Bronchial epithelial cell (primary cell): ENCODE measurements at regions not wholly inside any gene's neighbourhood (a gene's known extent, or its start where the extent isn't known, plus 50 kb on each side); places are given as distances from the start of the nearest gene placed in this dataset.
"Not testable (repeated sequence)": the region's sequence is repeated elsewhere in the genome, so short reads cannot be mapped to it uniquely, and the experiment has no call there.

Experiments
- DNase-seq: peaks from one replicate; pipeline ENCODE4 v3.0.0-alpha.2; 2010; ENCODE audit warnings: low read depth
- FAIRE-seq: peaks from 2 replicates; lab custom pipeline; 2011; peaks lifted over from hg19 to GRCh38; lab: Jason Lieb, UNC
- H3K27me3 ChIP-seq: 2 replicates; pipeline ENCODE4 v1.5.1; 2011; ENCODE audit warnings: low read length; ENCODE audit not compliant: control insufficient read depth, insufficient read depth
- H3K36me3 ChIP-seq: 2 replicates; pipeline ENCODE4 v1.5.1; 2011; ENCODE audit warnings: low read length; ENCODE audit not compliant: control insufficient read depth, insufficient read depth
- H3K4me3 ChIP-seq: 2 replicates; pipeline ENCODE4 v1.5.1; 2011; ENCODE audit warnings: mild to moderate bottlenecking, low read depth, low read length, control low read depth
- TF ChIP-seq, protein P1 (sequence below): IDR thresholded peaks from 2 replicates; pipeline ENCODE4 v1.5.1; 2011; ENCODE audit warnings: mild to moderate bottlenecking, moderate library complexity, low read length, control low read depth, inconsistent platforms; ENCODE audit not compliant: insufficient read depth, severe bottlenecking

GRCh38 chr4:127311924-127312323 lies 320.8 kb upstream of the INTU start:
- TF ChIP-seq, protein P1, sequence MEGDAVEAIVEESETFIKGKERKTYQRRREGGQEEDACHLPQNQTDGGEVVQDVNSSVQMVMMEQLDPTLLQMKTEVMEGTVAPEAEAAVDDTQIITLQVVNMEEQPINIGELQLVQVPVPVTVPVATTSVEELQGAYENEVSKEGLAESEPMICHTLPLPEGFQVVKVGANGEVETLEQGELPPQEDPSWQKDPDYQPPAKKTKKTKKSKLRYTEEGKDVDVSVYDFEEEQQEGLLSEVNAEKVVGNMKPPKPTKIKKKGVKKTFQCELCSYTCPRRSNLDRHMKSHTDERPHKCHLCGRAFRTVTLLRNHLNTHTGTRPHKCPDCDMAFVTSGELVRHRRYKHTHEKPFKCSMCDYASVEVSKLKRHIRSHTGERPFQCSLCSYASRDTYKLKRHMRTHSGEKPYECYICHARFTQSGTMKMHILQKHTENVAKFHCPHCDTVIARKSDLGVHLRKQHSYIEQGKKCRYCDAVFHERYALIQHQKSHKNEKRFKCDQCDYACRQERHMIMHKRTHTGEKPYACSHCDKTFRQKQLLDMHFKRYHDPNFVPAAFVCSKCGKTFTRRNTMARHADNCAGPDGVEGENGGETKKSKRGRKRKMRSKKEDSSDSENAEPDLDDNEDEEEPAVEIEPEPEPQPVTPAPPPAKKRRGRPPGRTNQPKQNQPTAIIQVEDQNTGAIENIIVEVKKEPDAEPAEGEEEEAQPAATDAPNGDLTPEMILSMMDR, result no peak
- Histone ChIP-seq H3K27me3 (no peaks in the 10 kb centered on the region), H3K4me3 (no peak overlapping the region), H3K36me3 (no peaks in the 10 kb centered on the region)
- DNase-seq, result no peak
- no peak for FAIRE-seq

GRCh38 chr4:127313767-127314166 lies 319.0 kb upstream of the INTU start:
- FAIRE-seq (no peak), DNase-seq (no peak)
- Histone ChIP-seq H3K4me3 (no peak overlapping the region), H3K36me3 (no peaks in the 10 kb centered on the region), H3K27me3 (no peaks in the 10 kb centered on the region)
- TF ChIP-seq, protein P1, result no peak

GRCh38 chr4:127327491-127327890 lies 305.3 kb upstream of the INTU start:
- no peaks in the 10 kb centered on the region for H3K27me3 ChIP-seq
- no peak for FAIRE-seq
- DNase-seq, result no peak
- no peak overlapping the region for H3K4me3 ChIP-seq
- TF ChIP-seq, protein P1, result no peak
- H3K36me3 ChIP-seq, result no peaks in the 10 kb centered on the region

DNA sequence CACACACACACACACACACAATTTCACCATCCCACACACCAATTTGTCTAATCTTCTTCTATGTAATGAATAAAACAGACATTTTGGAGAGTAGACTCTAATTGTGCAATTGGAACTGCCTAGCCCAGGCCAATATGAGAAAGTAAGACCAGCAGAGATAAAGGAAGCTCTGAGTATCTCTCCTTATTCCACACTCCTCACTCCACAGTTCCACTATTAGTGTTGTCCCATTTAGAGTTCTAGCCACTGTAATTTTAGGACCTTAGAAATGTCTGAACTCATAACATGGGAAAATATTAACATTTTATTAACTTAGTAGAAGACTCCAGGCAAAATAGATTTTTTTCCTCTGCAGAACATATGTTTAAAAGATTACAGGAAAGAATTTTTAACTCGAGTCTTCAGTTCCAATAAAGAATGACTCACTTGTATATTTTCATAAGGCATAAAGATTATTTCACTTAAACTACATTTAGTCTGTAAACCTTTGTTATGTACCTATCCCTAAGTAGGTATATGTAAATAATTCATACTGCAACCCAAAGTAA lies 297.6 kb upstream of the INTU start:
- TF ChIP-seq, protein P1, result no peak
- Histone ChIP-seq H3K4me3 (no peak overlapping the region), H3K36me3 (no peaks in the 10 kb centered on the region), H3K27me3 (no peaks in the 10 kb centered on the region)
- FAIRE-seq (no peak), DNase-seq (no peak)

DNA sequence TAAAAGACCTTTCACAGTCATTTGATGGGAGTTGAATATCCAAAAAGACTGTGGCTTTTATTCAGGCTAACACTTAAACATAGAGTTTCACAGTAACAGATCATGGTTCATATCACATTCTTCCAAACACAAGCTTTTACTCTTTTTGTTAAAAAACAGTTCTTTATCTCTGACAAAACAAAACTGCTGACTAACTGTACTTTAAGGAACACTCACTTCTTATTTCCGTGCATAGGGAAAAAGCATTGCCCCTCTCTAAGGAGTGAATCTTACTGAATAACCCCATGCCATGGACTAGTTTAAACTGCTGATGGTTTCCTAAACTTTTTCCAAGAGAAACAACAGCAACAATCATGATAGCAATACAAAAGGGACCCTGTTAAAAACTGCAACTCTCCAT lies 297.0 kb upstream of the INTU start:
- Histone ChIP-seq H3K27me3 (no peaks in the 10 kb centered on the region), H3K36me3 (no peaks in the 10 kb centered on the region), H3K4me3 (no peak overlapping the region)
- no peak for FAIRE-seq
- DNase-seq, result no peak
- TF ChIP-seq, protein P1, result no peak

DNA sequence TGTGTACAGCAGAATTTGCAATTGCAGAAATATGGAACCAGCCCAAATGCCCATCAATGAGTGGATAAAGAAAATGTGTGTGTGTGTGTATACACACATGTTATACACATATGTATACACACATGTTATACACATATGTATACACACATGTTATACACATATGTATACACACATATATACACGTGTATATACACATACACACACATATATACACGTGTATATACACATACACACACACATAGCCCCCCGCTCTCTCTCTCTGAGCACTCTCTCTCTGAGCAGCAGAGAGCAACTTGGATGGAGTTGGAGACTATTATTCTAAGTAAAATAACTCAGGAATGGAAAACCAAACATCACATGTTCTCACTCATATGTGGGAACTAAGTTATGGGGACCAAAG lies 289.6 kb upstream of the INTU start:
- not testable (repeated sequence) for H3K4me3 ChIP-seq, DNase-seq, H3K36me3 ChIP-seq, H3K27me3 ChIP-seq, FAIRE-seq
